IMR-90 (cell line): ENCODE measurements at regions not wholly inside any gene's neighbourhood (a gene's known extent, or its start where the extent isn't known, plus 50 kb on each side); places are given as distances from the start of the nearest gene placed in this dataset.

Source experiments
- POLR2A ChIP-seq: IDR thresholded peaks from 2 replicates; pipeline ENCODE4 v1.6.1; 2012; ENCODE audit warnings: mild to moderate bottlenecking, low read depth, low read length
- RFX5 ChIP-seq: IDR thresholded peaks from 2 replicates; pipeline ENCODE4 v1.8.0; 2012; ENCODE audit warnings: low read depth, mild to moderate bottlenecking, low read length, moderate library complexity
- TF ChIP-seq, protein P1 (sequence below): conservative IDR thresholded peaks from 2 replicates; pipeline ENCODE4 v1.5.1; 2012; ENCODE audit warnings: mild to moderate bottlenecking, low read depth, low read length, improper control_type of control experiment
- TF ChIP-seq, protein P2 (sequence below): fragments of 150-350 bp; IDR thresholded peaks from 2 replicates; pipeline ENCODE4 v1.6.1; 2017; ENCODE audit warnings: mild to moderate bottlenecking, antibody characterized with exemption, low read length, low read depth

DNA sequence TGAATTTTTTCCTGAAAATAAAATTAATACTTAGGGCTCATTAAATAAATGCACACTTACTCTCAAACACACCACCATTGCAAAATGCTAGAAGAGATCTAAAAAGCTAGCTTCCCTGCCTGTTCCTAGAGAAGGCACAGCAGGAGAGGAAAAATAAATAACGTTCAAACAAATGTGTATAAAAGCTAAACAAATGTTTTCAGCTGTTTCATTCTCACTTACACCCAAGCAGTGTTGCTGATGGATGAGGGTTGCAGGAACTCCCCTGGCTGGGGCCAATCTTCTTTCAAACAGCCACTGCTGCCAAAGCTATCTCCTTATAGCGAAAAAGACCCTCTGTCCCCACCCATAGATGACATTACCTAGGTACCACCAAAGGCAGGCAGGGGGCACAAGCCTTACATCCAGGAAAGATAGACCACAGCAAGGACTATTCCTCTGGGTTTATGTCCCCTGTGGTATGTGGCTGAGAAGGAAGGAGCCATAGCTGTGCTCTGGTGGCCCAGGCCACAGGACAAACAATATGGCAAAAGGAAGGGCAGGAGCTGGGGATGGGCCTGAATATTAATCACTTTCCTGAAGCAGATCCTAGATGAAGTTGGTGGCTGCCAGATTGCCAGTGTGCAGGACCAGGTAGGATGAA is 214.6 kb downstream of the TTC32 start:
- TF ChIP-seq RFX5 (no peak), POLR2A (no peak)
- TF ChIP-seq, protein P1, sequence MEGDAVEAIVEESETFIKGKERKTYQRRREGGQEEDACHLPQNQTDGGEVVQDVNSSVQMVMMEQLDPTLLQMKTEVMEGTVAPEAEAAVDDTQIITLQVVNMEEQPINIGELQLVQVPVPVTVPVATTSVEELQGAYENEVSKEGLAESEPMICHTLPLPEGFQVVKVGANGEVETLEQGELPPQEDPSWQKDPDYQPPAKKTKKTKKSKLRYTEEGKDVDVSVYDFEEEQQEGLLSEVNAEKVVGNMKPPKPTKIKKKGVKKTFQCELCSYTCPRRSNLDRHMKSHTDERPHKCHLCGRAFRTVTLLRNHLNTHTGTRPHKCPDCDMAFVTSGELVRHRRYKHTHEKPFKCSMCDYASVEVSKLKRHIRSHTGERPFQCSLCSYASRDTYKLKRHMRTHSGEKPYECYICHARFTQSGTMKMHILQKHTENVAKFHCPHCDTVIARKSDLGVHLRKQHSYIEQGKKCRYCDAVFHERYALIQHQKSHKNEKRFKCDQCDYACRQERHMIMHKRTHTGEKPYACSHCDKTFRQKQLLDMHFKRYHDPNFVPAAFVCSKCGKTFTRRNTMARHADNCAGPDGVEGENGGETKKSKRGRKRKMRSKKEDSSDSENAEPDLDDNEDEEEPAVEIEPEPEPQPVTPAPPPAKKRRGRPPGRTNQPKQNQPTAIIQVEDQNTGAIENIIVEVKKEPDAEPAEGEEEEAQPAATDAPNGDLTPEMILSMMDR, result peak; percentile 61
- TF ChIP-seq, protein P2, sequence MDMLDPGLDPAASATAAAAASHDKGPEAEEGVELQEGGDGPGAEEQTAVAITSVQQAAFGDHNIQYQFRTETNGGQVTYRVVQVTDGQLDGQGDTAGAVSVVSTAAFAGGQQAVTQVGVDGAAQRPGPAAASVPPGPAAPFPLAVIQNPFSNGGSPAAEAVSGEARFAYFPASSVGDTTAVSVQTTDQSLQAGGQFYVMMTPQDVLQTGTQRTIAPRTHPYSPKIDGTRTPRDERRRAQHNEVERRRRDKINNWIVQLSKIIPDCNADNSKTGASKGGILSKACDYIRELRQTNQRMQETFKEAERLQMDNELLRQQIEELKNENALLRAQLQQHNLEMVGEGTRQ, result no peak
